Neuronal stem cell (in vitro differentiated cells): ENCODE measurements at regions not wholly inside any gene's neighbourhood (a gene's known extent, or its start where the extent isn't known, plus 50 kb on each side); places are given as distances from the start of the nearest gene placed in this dataset.

ENCODE experiments used
- DNase-seq: peaks from one replicate; pipeline ENCODE4 v3.0.0-alpha.2; 2013; ENCODE audit warnings: low spot score
- H2AFZ ChIP-seq: one replicate; pipeline ENCODE4 v1.6.1; 2013; ENCODE audit warnings: mild to moderate bottlenecking, low read length, inconsistent platforms
- H2AK5ac ChIP-seq: 2 replicates; pipeline ENCODE4 v1.6.1; 2013; ENCODE audit warnings: low read depth, mild to moderate bottlenecking, inconsistent platforms, low read length, moderate library complexity, mixed read lengths
- H2BK120ac ChIP-seq: 2 replicates; pipeline ENCODE4 v1.6.1; 2013; ENCODE audit warnings: low read depth, mild to moderate bottlenecking, inconsistent platforms, low read length, moderate library complexity, mixed read lengths
- H2BK12ac ChIP-seq: one replicate; pipeline ENCODE4 v1.6.1; 2013; ENCODE audit warnings: low read length, inconsistent platforms
- H2BK15ac ChIP-seq: 2 replicates; pipeline ENCODE4 v1.6.1; 2013; ENCODE audit warnings: mild to moderate bottlenecking, low read length, inconsistent platforms, mixed read lengths
- H2BK5ac ChIP-seq: one replicate; pipeline ENCODE4 v1.6.1; 2013; ENCODE audit warnings: inconsistent platforms, mild to moderate bottlenecking, low read length, moderate library complexity
- H3K14ac ChIP-seq: one replicate; pipeline ENCODE4 v1.6.1; 2013; ENCODE audit warnings: low read length, inconsistent platforms
- H3K18ac ChIP-seq: 2 replicates; pipeline ENCODE4 v1.6.1; 2013; ENCODE audit warnings: low read length, inconsistent platforms
- H3K23ac ChIP-seq: 2 replicates; pipeline ENCODE4 v1.6.1; 2013; ENCODE audit warnings: low read depth, mild to moderate bottlenecking, mixed read lengths, low read length, inconsistent platforms; ENCODE audit not compliant: poor library complexity
- H3K27ac ChIP-seq: replicated peaks from 3 replicates; pipeline ENCODE4 v1.5.1; 2013; ENCODE audit warnings: low read length, inconsistent platforms
- H3K27me3 ChIP-seq, 3 experiments: 2 replicates each; pipeline ENCODE4 v1.6.1; 2013; ENCODE audit warnings: low read length in 3 of 3, mild to moderate bottlenecking in 2 of 3, inconsistent platforms in 1 of 3, low read depth in 1 of 3, mixed read lengths in 1 of 3, moderate library complexity in 1 of 3; ENCODE audit not compliant: control insufficient read depth in 3 of 3, insufficient read depth in 3 of 3
- H3K36me3 ChIP-seq, 2 donors: replicated peaks in 1 of 2; 2 replicates each; pipeline ENCODE4 v1.6.1; 2013; ENCODE audit warnings: low read length in 2 of 2; ENCODE audit not compliant: control insufficient read depth in 2 of 2, insufficient read depth in 2 of 2
- H3K4ac ChIP-seq: 2 replicates; pipeline ENCODE4 v1.6.1; 2013; ENCODE audit warnings: inconsistent platforms, mild to moderate bottlenecking, low read length, moderate library complexity
- H3K4me1 ChIP-seq, 2 donors: 1 replicate in 1 of 2; 2 replicates in 1 of 2; pipeline ENCODE4 v1.6.1; 2013; ENCODE audit warnings: low read length in 2 of 2, low read depth in 1 of 2; ENCODE audit not compliant: control insufficient read depth in 2 of 2, insufficient read depth in 1 of 2
- H3K4me2 ChIP-seq: one replicate; pipeline ENCODE4 v1.6.1; 2013; ENCODE audit warnings: mild to moderate bottlenecking, low read length, inconsistent platforms; ENCODE audit not compliant: insufficient read depth, poor library complexity, severe bottlenecking
- H3K4me3 ChIP-seq, 2 donors: 2 replicates each; pipeline ENCODE4 v1.5.1; 2013; ENCODE audit warnings: low read length in 2 of 2, mild to moderate bottlenecking in 2 of 2, inconsistent platforms in 1 of 2, moderate library complexity in 1 of 2
- H3K79me1 ChIP-seq: one replicate; pipeline ENCODE4 v1.6.1; 2013; ENCODE audit warnings: low read depth, mild to moderate bottlenecking, inconsistent platforms, low read length, moderate library complexity
- H3K9ac ChIP-seq: one replicate; pipeline ENCODE4 v1.6.1; 2013; ENCODE audit warnings: mild to moderate bottlenecking, low read depth, low read length, inconsistent platforms; ENCODE audit not compliant: poor library complexity
- H3K9me3 ChIP-seq, 2 donors: replicated peaks in 1 of 2; 2 replicates each; pipeline versions ENCODE3 to v1.6.1; 2013; ENCODE audit warnings: low read length in 2 of 2, mild to moderate bottlenecking in 2 of 2, inconsistent platforms in 1 of 2, low read depth in 1 of 2, mixed read lengths in 1 of 2, moderate library complexity in 1 of 2; ENCODE audit not compliant: control insufficient read depth in 2 of 2, insufficient read depth in 1 of 2
- H4K8ac ChIP-seq: one replicate; pipeline ENCODE4 v1.6.1; 2013; ENCODE audit warnings: low read depth, mild to moderate bottlenecking, inconsistent platforms, low read length, moderate library complexity
- H4K91ac ChIP-seq: one replicate; pipeline ENCODE4 v1.6.1; 2013; ENCODE audit warnings: low read length, low read depth, mild to moderate bottlenecking, inconsistent platforms; ENCODE audit not compliant: poor library complexity
- WGBS, 2 donors: extraction: QIAGEN DNeasy Blood & Tissue Kit; methylation state at CpG; one replicate each; pipeline ENCODE4 v1.1.7; 2013; ENCODE audit warnings: missing lambda C conversion rate in 2 of 2, mixed read lengths in 1 of 2; ENCODE audit not compliant: insufficient read length in 2 of 2, insufficient replicate concordance in 1 of 2; ENCODE audit errors: extremely low coverage in 2 of 2; 5-methylcytosine and 5-hydroxymethylcytosine counted together

GRCh38 chr5:1952021-1952420 lies 69.3 kb upstream of the IRX4 start:
- no peak overlapping the region for H2BK120ac ChIP-seq
- peaks cover 3 to 5% of the 10 kb centered on the region in 2 donors for H3K4me1 ChIP-seq
- no peaks in the 10 kb centered on the region for H3K9me3 ChIP-seq
- H3K9ac ChIP-seq, result no peak overlapping the region
- peaks cover 0 to 5% (median 0%) of the 10 kb centered on the region in 3 experiments for H3K27me3 ChIP-seq
- H3K4ac ChIP-seq, result peak overlapping the region; percentile 5
- no peak overlapping the region for H4K91ac ChIP-seq
- no peak overlapping the region for H3K4me2 ChIP-seq
- no CpG with 5 or more reads among the region's 8 CpGs for WGBS, 2 donors
- H3K18ac ChIP-seq, result no peak overlapping the region
- H2AFZ ChIP-seq, result peak overlapping the region; percentile 82
- no peak overlapping the region for H2BK15ac ChIP-seq
- DNase-seq, result no peak
- peaks cover 3% of the 10 kb centered on the region for H3K79me1 ChIP-seq
- no peak overlapping the region for H3K27ac ChIP-seq
- H4K8ac ChIP-seq, result peak overlapping the region; percentile 20
- H3K4me3 ChIP-seq, result peak overlapping the region in 1 of 2 donors; percentile 10
- H3K36me3 ChIP-seq, result no peaks in the 10 kb centered on the region
- no peak overlapping the region for H2AK5ac ChIP-seq
- no peak overlapping the region for H2BK5ac ChIP-seq
- peak overlapping the region; percentile 100 for H3K23ac ChIP-seq
- no peak overlapping the region for H2BK12ac ChIP-seq
- no peak overlapping the region for H3K14ac ChIP-seq

- Histone ChIP-seq H3K4me2 (no peak overlapping the region), H3K4ac (peak overlapping the region; percentile 5), H3K23ac (peak overlapping the region; percentile 100), H4K8ac (peak overlapping the region; percentile 20), H3K27me3 (peaks cover 0 to 5% (median 0%) of the 10 kb centered on the region in 3 experiments), H2BK15ac (peak overlapping the region; percentile 75), H3K14ac (peak overlapping the region; percentile 99), H3K9me3 (no peaks in the 10 kb centered on the region), H2AFZ (no peak overlapping the region), H4K91ac (peak overlapping the region; percentile 97), H3K79me1 (peaks cover 3% of the 10 kb centered on the region), H3K9ac (peak overlapping the region; percentile 81), H3K36me3 (no peaks in the 10 kb centered on the region), H2BK120ac (no peak overlapping the region), H2BK12ac (peak overlapping the region; percentile 84), H2BK5ac (no peak overlapping the region), H3K4me3 (peak overlapping the region in 1 of 2 donors; percentile 10), H3K4me1 (peaks cover 3 to 5% of the 10 kb centered on the region in 2 donors), H3K18ac (peak overlapping the region; percentile 91), H3K27ac (no peak overlapping the region), H2AK5ac (peak overlapping the region; percentile 90)
- WGBS, 2 donors, result no CpG with 5 or more reads among the region's 54 CpGs
- no peak for DNase-seq
These were observed 68.6 kb upstream of the IRX4 start for GRCh38 chr5:1951165-1951816.

- Histone ChIP-seq H2BK15ac (peak overlapping the region; percentile 64), H2BK120ac (no peak overlapping the region)
These were observed 68.0 kb upstream of the IRX4 start for GRCh38 chr5:1950708-1951103.

GRCh38 chr5:1950096-1950707 lies 67.5 kb upstream of the IRX4 start:
- Histone ChIP-seq H3K14ac (no peak overlapping the region), H3K27me3 (peaks cover 0 to 5% (median 0%) of the 10 kb centered on the region in 3 experiments), H4K91ac (no peak overlapping the region), H3K79me1 (peaks cover 3% of the 10 kb centered on the region), H3K4me3 (no peak overlapping the region), H3K9me3 (no peaks in the 10 kb centered on the region), H3K27ac (no peak overlapping the region), H4K8ac (no peak overlapping the region), H2AK5ac (peak overlapping the region; percentile 7), H2AFZ (no peak overlapping the region), H2BK120ac (no peak overlapping the region), H3K4ac (no peak overlapping the region), H2BK15ac (peak overlapping the region; percentile 64), H3K23ac (no peak overlapping the region), H2BK12ac (no peak overlapping the region), H3K36me3 (no peaks in the 10 kb centered on the region), H2BK5ac (no peak overlapping the region), H3K4me2 (no peak overlapping the region), H3K4me1 (peaks cover 3 to 5% of the 10 kb centered on the region in 2 donors), H3K18ac (peak overlapping the region; percentile 71), H3K9ac (no peak overlapping the region)
- WGBS, 2 donors, result no CpG with 5 or more reads among the region's 32 CpGs
- no peak for DNase-seq

More at GRCh38 chr5:1950708-1951103, 68.0 kb upstream of the IRX4 start:
- H3K4me2 ChIP-seq, result no peak overlapping the region
- WGBS, 2 donors, result no CpG with 5 or more reads among the region's 22 CpGs
- no peak overlapping the region for H3K14ac ChIP-seq
- peaks cover 3 to 5% of the 10 kb centered on the region in 2 donors for H3K4me1 ChIP-seq
- H3K18ac ChIP-seq, result no peak overlapping the region
- H4K91ac ChIP-seq, result no peak overlapping the region
- no peak overlapping the region for H3K4me3 ChIP-seq
- H4K8ac ChIP-seq, result no peak overlapping the region
- H2BK12ac ChIP-seq, result no peak overlapping the region
- H3K4ac ChIP-seq, result no peak overlapping the region
- H3K23ac ChIP-seq, result no peak overlapping the region
- no peak overlapping the region for H2BK5ac ChIP-seq
- H3K27me3 ChIP-seq, result peaks cover 0 to 5% (median 0%) of the 10 kb centered on the region in 3 experiments
- H3K9me3 ChIP-seq, result no peaks in the 10 kb centered on the region
- no peaks in the 10 kb centered on the region for H3K36me3 ChIP-seq
- H3K27ac ChIP-seq, result no peak overlapping the region
- H2AK5ac ChIP-seq, result no peak overlapping the region
- peaks cover 3% of the 10 kb centered on the region for H3K79me1 ChIP-seq
- H3K9ac ChIP-seq, result peak overlapping the region; percentile 44
- no peak for DNase-seq
- H2AFZ ChIP-seq, result no peak overlapping the region
